Activated CD4-positive, alpha-beta T cell treated with anti-CD3 and anti-CD28 coated beads, Interleukin-2, amount 50 U/mL, for 1 hour (primary cell): ENCODE measurements at regions not wholly inside any gene's neighbourhood (a gene's known extent, or its start where the extent isn't known, plus 50 kb on each side); places are given as distances from the start of the nearest gene placed in this dataset.
"Not testable (repeated sequence)": the region's sequence is repeated elsewhere in the genome, so short reads cannot be mapped to it uniquely, and the experiment has no call there.

Experiments
- DNase-seq: peaks from one replicate; pipeline ENCODE4 v3.0.0-alpha.2; 2020

DNA sequence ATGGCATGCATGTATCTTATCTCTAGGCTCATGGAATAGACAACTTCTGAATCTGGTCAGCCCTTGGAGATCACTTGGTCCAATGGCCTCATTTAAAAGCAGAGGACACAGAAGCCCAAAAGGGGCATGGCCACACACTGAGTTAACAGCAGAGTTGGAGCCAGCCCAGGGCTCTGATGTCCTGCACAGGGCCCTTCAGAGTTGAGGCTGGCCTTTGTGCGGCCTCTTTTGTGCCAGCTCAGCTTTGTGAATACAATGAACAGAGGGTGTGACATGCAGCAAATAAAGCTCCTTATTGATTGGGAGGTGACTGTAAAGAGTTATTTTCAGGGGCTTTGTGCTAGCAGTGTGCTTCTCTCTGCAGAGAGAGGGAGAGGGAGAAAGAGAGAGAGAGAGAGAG lies 150.1 kb upstream of the STK32A start:
- DNase-seq = no peak

- no peak for DNase-seq
Measured at GRCh38 chr5:147085409-147085808, 149.4 kb upstream of the STK32A start.

DNA sequence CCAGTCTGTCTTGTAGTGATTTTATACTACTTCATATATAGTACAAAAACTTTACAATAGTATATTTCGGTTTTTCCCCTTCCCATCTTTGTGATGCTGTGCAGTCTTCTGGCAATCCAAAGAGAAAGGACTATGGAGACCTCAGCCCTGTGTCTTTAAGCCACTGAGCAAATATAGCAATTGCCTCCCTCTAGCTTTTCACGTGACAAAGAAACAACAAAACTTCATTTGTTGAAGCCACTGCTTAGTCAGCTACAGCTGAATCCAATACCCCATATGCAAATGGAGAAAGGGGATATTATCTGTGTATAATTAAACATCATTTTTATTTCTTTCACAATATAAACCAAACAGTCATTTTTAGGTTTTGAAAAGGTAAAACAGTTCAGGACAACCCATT lies 142.8 kb upstream of the STK32A start:
- no peak for DNase-seq

DNA sequence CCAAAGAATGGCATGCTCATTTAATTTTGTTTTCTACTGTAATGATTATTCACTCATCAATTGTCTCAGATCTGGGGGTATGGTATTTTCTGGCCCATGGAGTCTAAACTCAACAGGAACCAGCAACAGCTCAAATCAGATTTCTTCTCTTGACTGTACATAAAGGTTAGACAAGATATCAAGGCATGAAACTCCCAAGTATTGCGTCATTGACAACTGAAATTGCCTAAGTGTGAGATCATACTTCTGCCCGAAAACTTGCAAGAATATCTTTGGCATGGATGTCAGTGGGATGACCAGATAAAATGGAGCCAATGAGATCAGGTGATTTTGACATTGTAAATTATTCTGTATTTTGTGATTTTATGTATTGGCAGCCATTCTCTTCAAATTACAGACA lies 141.7 kb upstream of the STK32A start:
- DNase-seq = no peak

DNA sequence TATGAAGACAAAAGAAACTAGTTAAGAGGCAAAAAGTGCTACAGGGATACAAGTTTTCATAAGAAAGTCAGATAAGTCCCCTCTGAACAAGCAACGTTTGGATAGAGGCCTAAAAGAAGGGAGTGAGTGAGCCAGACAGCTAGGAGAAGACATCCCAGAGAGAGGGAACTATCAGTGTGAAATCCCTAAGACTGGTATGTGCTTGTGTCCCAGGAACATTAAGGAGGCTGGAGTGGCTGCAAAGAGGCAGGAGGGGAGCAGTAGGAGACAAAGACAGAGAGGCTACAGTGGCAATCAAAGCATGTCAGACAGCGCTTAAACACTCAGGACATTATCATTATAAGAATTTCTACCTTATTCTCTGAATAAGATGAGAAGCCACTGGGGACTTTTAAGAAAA lies 139.1 kb upstream of the STK32A start:
- no peak for DNase-seq

DNA sequence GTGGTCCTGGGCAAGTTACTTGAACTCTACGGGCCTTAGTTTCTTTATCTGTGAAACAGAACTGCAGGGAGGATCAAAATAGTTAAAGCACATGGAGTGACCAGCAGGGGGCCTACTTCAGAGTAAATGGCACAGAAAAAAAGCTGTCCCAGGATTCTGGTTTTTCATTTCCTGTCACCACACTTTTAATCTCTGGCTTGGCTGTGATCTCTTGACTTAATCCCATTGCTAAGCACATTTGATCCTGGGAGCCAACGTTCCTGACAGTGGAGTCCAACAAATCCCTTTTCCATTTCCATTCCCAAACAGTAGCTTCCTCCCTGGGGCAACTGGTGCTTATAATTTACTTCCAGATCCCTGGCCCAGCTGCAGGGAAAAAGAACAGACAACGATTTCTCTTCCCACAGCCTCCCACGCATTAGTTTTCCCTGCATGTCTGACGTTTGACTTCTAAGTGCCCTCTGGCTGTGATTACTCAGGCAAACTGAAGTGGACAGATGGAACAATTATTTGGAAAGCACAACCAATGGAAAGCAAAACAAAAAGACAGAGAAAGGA lies 136.5 kb upstream of the STK32A start:
- no peak for DNase-seq

- DNase-seq = no peak
Measured at GRCh38 chr5:147101659-147102369, 133.0 kb upstream of the STK32A start.

- no peak for DNase-seq
Measured at GRCh38 chr5:147112899-147113298, 121.9 kb upstream of the STK32A start.

DNA sequence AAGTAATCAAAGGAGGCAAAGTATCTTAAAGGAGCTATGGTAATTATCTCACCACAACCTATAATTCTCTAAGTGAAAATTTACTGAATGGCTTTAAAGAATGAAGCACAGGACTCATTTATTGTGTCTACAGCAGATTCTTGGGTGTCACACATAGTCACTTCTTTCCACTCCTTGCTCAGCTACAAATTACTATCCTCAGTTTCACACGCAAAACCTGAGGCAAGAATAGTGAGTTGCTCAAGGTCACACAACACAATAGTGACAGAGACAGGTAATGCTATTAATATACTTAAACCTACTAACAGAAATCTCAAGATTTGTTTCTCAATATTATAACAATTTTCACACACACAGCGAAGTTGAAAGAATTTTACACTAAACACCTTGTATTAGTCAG lies 120.9 kb upstream of the STK32A start:
- no peak for DNase-seq

- not testable (repeated sequence) for DNase-seq
Measured at GRCh38 chr5:147139759-147140158, 95.1 kb upstream of the STK32A start.

DNA sequence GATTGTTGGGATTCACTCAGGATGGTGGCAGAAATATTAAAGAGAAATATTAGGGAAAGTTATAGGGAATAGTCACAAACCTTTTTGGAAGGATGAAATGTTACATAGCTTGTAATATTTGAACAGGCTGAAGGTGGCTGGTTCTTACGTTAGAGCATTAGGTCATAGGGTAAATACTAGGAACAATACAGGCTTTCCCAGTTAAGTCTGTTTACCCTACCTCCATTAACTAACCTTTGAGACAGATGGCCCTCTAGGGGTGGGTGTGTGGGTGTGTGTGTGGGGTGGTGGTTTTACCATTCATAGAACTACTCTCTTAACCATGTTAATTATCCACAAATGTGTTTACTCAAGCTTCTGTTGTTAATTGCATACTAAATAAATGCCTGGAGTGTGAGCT lies 94.3 kb upstream of the STK32A start:
- no peak for DNase-seq

DNA sequence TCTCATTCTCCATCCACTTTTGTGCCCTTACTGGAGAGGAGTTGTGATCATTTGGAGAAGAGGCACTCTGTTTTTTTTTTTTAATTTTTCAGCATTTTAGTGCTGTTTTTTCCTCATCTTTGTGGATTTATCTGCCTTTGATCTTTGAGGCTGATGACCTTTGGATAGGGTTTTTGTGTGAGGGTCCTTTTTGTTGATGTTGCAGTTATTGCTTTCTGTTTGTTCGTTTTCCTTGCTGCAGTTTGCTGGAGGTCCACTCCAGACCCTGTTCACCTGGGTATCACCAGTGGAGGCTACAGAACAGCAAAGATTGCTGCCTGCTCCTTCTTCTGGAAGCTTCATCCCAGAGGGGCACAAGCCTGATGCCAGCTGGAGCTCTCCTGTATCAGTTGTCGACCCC lies 93.2 kb upstream of the STK32A start:
- DNase-seq = not testable (repeated sequence)

DNA sequence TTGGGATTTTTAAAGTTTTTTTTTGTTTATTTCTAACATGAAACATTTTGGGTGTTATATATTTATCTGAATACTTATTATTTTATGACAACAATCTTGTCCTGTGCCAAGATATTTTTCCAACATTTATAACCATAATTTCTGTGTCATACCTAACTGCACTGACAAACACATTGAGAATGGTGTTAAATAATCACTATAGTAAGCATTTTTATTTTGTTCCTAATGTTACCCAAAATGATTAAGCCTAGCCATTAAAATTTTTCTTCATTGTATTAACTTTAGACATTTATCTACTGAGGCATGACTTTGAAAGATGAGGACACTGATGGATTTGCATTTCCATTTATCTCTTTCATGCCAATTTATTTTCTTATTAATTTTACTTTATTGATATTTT lies 91.6 kb upstream of the STK32A start:
- no peak for DNase-seq

- DNase-seq = no peak
Measured at GRCh38 chr5:147145328-147145727, 89.5 kb upstream of the STK32A start.

GRCh38 chr5:147148715-147149114 lies 86.1 kb upstream of the STK32A start:
- DNase-seq = no peak

DNA sequence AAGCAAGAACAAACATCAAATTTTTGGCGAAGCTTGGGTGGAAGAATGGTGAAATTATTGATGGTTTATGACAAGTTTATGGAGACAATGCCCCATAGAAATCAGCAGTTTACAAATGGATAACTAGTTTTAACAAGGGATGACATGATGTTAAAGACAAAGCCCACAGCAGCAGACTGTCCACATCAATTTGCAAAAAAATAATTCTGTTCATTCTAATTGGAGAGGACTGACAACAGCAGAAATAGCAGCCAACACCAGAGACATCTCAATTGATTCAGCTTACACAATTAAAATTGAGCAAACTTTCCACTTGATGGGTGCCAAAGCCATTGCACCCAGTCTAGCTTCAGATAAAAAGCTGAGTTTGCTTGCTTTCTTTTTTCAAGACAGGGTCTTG lies 82.7 kb upstream of the STK32A start:
- no peak for DNase-seq

DNA sequence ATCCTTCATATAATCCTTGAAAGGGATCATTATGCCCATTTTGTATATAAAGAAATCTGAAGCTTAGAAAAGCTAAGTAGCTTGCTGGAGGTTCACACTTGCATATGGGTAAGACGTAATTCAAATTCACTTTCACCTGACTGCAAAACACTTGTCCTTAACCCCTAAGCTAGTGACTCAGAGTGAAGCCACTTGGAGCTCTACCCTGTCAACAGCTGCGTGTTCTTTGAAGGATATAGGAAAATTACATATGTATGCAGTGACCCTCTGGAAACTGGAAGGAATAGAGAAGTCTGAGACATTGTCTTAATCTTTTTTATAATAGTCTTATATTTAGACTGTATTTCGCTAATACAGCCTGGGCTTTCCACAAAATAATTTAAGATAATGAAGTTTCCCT lies 80.0 kb upstream of the STK32A start:
- DNase-seq = no peak

DNA sequence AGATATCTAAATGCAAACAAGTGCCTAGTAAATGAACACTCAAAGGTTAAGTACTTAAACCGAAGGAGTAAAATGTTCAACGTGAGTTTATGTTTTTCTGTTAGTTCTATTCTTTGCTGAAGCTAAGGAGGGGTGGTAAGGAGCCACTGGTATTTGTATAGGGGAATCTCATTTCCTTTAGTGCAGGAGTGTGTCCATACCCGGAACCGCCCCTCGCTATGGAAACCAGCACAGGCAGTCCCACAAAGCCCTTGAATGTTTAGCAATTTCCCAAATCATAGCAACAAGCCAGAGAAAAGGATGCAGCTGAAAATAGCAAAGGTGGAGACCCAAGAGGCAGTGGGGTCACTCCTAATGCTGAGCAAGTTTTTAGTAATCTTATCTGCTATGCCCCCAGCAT lies 78.8 kb upstream of the STK32A start:
- DNase-seq = no peak

DNA sequence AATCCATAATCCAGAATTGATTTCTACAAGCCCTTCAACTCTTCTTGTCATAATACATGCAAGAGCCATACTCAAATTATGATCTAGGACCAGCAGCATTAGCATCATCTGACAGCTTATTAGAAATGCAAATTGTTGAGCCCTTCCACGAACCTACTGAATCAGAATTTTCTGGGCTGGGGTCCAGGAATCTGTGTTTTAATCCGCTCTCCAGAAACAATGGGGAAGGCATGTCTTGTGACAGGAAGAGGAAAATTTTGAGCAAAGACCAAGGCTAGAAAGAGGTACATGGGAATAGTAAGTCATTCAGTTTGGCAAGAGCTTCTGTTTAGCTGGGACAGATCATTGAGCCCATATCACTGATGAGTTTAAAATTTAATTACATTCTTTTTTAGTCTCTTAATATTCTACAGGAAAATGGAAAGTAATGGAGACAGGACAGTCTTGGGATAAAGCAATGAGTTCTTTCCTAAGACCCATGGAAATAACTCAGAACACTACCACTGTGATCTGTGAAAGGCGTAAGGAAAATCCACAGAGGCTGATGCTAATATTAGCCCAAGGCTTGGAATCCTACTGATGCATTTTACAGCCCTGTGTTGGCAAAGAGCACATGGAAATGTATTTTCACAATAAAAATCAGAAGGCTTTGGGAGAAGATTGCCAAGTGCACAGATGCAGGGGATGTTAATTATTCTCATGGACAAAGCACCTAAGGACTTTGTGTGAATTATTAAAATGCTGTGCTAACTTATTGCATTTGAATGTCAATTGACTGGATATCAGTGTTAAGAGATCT lies 73.7 kb upstream of the STK32A start:
- DNase-seq = no peak

DNA sequence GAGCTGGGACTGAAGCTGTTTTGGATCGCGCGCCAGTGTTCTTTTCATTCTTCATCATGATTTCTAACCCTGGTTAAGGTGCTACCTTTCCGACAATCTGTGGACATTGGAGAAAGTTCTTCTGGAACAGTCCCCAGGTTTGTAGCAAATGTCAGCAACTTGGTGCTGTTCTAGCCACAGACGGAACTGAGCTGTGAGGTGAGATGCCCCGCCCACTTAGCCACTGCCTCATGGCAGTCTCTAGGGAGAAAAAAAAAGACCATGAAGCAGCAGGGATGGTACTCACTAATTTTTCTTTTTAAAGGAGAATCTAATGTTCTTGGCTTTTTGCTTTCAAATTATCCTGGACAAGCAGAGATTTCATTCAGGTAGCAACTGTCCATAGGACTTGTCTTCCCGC lies 72.1 kb upstream of the STK32A start:
- DNase-seq = no peak

DNA sequence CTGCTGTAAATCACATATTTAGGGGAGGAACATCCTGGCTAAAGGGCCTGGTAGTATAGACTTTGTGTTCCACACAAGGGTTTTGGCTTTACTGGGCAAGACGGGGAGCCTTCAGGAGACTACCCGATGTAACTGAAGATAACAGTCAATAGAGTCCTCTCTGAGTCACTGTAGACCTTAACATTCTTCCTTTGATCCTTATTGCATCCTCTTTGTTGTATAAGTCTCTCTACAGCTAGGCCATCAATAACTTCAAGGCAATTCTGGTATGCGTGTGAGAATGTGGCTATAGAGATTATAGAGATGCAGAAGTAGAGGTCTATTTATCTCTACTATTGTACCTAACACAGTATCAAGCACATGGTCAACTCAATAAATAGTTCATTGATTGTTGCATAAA lies 67.3 kb upstream of the STK32A start:
- DNase-seq = no peak

GRCh38 chr5:147168578-147169327 lies 66.1 kb upstream of the STK32A start:
- no peak for DNase-seq

- DNase-seq = no peak
Measured at GRCh38 chr5:147169399-147169798, 65.4 kb upstream of the STK32A start.

DNA sequence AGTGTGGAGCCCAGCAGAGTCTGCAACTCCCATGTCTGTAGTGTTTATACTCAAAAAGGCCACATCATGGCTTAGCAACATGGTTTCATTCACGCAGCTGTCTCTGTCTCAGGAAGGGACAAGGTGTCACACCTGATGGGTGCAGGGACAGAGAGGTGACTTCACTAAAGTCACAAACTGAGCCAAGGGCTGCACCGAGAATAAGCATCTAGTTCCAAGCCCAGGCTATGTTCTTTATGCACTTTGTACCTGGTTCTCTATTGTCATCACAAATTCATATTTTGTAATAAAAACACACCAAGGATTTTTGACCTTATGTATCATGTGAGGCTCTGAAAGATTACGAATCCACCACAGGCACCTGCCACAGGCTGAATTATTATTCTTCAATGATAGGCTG lies 64.9 kb upstream of the STK32A start:
- no peak for DNase-seq
